CD4-positive, alpha-beta T cell (primary cell): ENCODE measurements at regions not wholly inside any gene's neighbourhood (a gene's known extent, or its start where the extent isn't known, plus 50 kb on each side); places are given as distances from the start of the nearest gene placed in this dataset.

Source experiments
- ATAC-seq: fragments of 200-7000 bp; cut with Tn5 transposase; one replicate; pipeline ENCODE4 v1.10.0; 2022; ENCODE audit warnings: mild to moderate bottlenecking; ENCODE audit not compliant: poor library complexity
- CTCF ChIA-PET: fragments of 350-600 bp; sonication (Branson Sonifier 250); formaldehyde crosslinking; loops from one replicate; lab custom pipeline; 2021; ENCODE audit warnings: antibody characterized with exemption, inconsistent platforms; lab: Charles Lee
- POLR2A ChIA-PET: fragments of 350-600 bp; sonication (Branson Sonifier 250); formaldehyde crosslinking; loops from one replicate; lab custom pipeline; 2021; ENCODE audit warnings: antibody characterized with exemption, inconsistent platforms; lab: Charles Lee
- DNase-seq, 14 experiments: peaks; one replicate each; pipeline ENCODE4 v3.0.0-alpha.2; 2013 to 2020; ENCODE audit warnings: mixed read lengths in 2 of 14
- H3K27ac ChIP-seq, 2 donors: one replicate each; pipeline versions ENCODE4 v1.5.1 to v1.7.0; 2013; ENCODE audit warnings: low read length in 2 of 2, low read depth in 1 of 2, mild to moderate bottlenecking in 1 of 2
- H3K27me3 ChIP-seq, 2 experiments: 1 replicate in 1 of 2; 2 replicates in 1 of 2; pipeline versions ENCODE4 v1.6.1 to v1.7.0; 2013; ENCODE audit warnings: low read length in 2 of 2, control low read depth in 1 of 2, mild to moderate bottlenecking in 1 of 2, moderate library complexity in 1 of 2; ENCODE audit not compliant: insufficient read depth in 2 of 2, control insufficient read depth in 1 of 2
- H3K36me3 ChIP-seq: one replicate; pipeline ENCODE4 v1.6.1; 2013; ENCODE audit warnings: low read length, control low read depth; ENCODE audit not compliant: insufficient read depth
- H3K4me1 ChIP-seq: one replicate; pipeline ENCODE4 v1.6.1; 2013; ENCODE audit warnings: low read length, control low read depth; ENCODE audit not compliant: insufficient read depth
- H3K4me3 ChIP-seq: one replicate; pipeline ENCODE4 v1.5.1; 2013; ENCODE audit warnings: mild to moderate bottlenecking, low read length, moderate library complexity
- H3K9me3 ChIP-seq, 2 experiments: 1 replicate in 1 of 2; 2 replicates in 1 of 2; pipeline versions ENCODE4 v1.6.1 to v1.7.0; 2013; ENCODE audit warnings: low read length in 2 of 2, mild to moderate bottlenecking in 2 of 2, control low read depth in 1 of 2, moderate library complexity in 1 of 2; ENCODE audit not compliant: control insufficient read depth in 1 of 2, insufficient read depth in 1 of 2
- H3K27ac Mint-ChIP-seq: one replicate; pipeline ENCODE4 v1.8.0; 2020; ENCODE audit warnings: mixed read lengths
- H3K27me3 Mint-ChIP-seq: one replicate; pipeline ENCODE4 v1.8.0; 2021; ENCODE audit warnings: mixed read lengths
- H3K36me3 Mint-ChIP-seq: one replicate; pipeline ENCODE4 v1.8.0; 2021; ENCODE audit warnings: low read depth, mixed read lengths
- H3K4me1 Mint-ChIP-seq: one replicate; pipeline ENCODE4 v1.8.0; 2021; ENCODE audit warnings: low read depth, mixed read lengths
- H3K4me3 Mint-ChIP-seq: one replicate; pipeline ENCODE4 v1.8.0; 2020; ENCODE audit warnings: mild to moderate bottlenecking, mixed read lengths
- H3K9me3 Mint-ChIP-seq: one replicate; pipeline ENCODE4 v1.8.0; 2020; ENCODE audit warnings: mixed read lengths
- CTCF ChIP-seq: fragments of 200-600 bp; IDR thresholded peaks from one replicate; pipeline ENCODE4 v1.8.0; 2022; ENCODE audit warnings: antibody characterized with exemption, mild to moderate bottlenecking
- intact Hi-C, 2 experiments: fragments of 100-400 bp; cut with DNase I in 1 of 2; cut with micrococcal nuclease in 1 of 2; formaldehyde crosslinking; loops; one replicate each; pipeline versions ENCODE4 v1.15.1 to v1.9.0; 2023 to 2025; cut with DNase I, micrococcal nuclease

DNA sequence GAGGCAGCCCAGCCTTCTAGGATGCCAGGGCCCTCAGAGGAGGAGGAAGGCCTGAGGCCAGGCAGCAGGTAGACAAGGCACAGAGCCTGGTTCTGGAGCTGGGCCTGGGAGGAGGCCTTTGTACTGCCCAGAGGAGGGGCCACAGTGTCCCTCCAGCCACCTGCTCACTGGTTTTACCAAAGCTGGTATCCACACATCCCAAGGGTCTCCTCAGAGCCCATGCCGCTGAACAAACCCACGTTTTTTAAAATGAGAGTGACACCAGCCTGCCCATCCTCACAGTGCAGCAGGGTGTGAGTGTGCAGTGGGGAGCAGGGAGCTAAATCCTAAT, 162.7 kb downstream of the LY86 start:
- no peaks in the 10 kb centered on the region for H3K27me3 ChIP-seq
- Mint-ChIP-seq H3K9me3 (no peaks in the 10 kb centered on the region), H3K36me3 (no peaks in the 10 kb centered on the region), H3K4me3 (no peak overlapping the region), H3K27me3 (no peaks in the 10 kb centered on the region), H3K27ac (peak overlapping the region; percentile 65), H3K4me1 (peaks cover 28% of the 10 kb centered on the region)
- H3K27ac ChIP-seq = no peak overlapping the region
- DNase-seq = no peak
- H3K9me3 ChIP-seq = no peaks in the 10 kb centered on the region
- no peak overlapping the region for H3K4me3 ChIP-seq
- POLR2A ChIA-PET = no interaction called here
- H3K4me1 ChIP-seq = peaks cover 22% of the 10 kb centered on the region
- H3K36me3 ChIP-seq = no peaks in the 10 kb centered on the region
- no peak for TF ChIP-seq CTCF
- ATAC-seq = peak; percentile 18
- CTCF ChIA-PET = no interaction called here
- intact Hi-C loops = no loop called here

DNA sequence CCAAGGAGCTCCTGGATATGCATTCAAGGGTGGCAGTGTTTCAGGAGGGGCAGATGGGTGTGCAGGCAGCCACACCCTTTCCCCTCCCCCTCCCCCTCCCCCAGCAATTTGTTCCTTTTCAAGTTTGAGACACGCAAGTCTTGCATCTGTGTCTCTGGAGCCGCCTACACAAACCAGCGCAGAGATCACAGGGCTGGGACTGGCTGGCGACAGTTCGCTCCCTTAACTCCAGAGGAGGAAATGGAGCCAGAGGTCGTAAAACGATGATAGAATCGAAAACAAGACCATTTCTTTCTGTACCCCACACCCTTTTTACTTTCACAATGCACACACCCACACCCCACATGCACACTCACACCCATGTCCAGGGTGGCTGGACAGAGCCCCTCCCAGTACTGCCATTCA, 163.1 kb downstream of the LY86 start:
- no peaks in the 10 kb centered on the region for H3K27me3 ChIP-seq
- no peaks in the 10 kb centered on the region for H3K36me3 ChIP-seq
- Mint-ChIP-seq H3K36me3 (no peaks in the 10 kb centered on the region), H3K27ac (peak overlapping the region; percentile 65), H3K4me3 (peak overlapping the region; percentile 58), H3K4me1 (peaks cover 28% of the 10 kb centered on the region), H3K27me3 (no peaks in the 10 kb centered on the region), H3K9me3 (no peaks in the 10 kb centered on the region)
- no peak overlapping the region for H3K4me3 ChIP-seq
- H3K4me1 ChIP-seq = peaks cover 22% of the 10 kb centered on the region
- TF ChIP-seq CTCF = no peak
- intact Hi-C loops = no loop called here
- H3K27ac ChIP-seq = no peak overlapping the region
- H3K9me3 ChIP-seq = no peaks in the 10 kb centered on the region
- ChIA-PET POLR2A (no interaction called here), CTCF (no interaction called here)
- peak in 7 of 14 experiments; percentile 2 to 53 (median 24) for DNase-seq
- ATAC-seq = peak; percentile 73

GRCh38 chr6:6752129-6752528, 163.6 kb downstream of the LY86 start:
- H3K4me1 ChIP-seq = peaks cover 22% of the 10 kb centered on the region
- no peaks in the 10 kb centered on the region for H3K27me3 ChIP-seq
- Mint-ChIP-seq H3K4me1 (peaks cover 28% of the 10 kb centered on the region), H3K36me3 (no peaks in the 10 kb centered on the region), H3K27ac (peak overlapping the region; percentile 65), H3K4me3 (no peak overlapping the region), H3K27me3 (no peaks in the 10 kb centered on the region), H3K9me3 (no peaks in the 10 kb centered on the region)
- POLR2A ChIA-PET = no interaction called here
- DNase-seq (no peak), ATAC-seq (no peak)
- no peak for TF ChIP-seq CTCF
- CTCF ChIA-PET = no interaction called here
- intact Hi-C loops = no loop called here
- no peak overlapping the region for H3K4me3 ChIP-seq
- H3K9me3 ChIP-seq = no peaks in the 10 kb centered on the region
- H3K36me3 ChIP-seq = no peaks in the 10 kb centered on the region
- no peak overlapping the region for H3K27ac ChIP-seq
